Liver (tissue), 3 donors: ENCODE measurements at regions not wholly inside any gene's neighbourhood (a gene's known extent, or its start where the extent isn't known, plus 50 kb on each side); places are given as distances from the start of the nearest gene placed in this dataset.

Experiments used
- ATF3 ChIP-seq: IDR thresholded peaks from 2 replicates; pipeline ENCODE4 v1.6.1; 2016; ENCODE audit warnings: antibody characterized with exemption
- CTCF ChIP-seq: fragments of 150-350 bp; IDR thresholded peaks from 2 replicates; pipeline ENCODE4 v1.5.1; 2017; ENCODE audit warnings: improper control_type of control experiment, low read depth, low read length; ENCODE audit not compliant: missing input control
- EGR1 ChIP-seq, 2 donors: IDR thresholded peaks; 2 replicates each; pipeline ENCODE4 v1.6.1; 2016 to 2018; ENCODE audit warnings: antibody characterized with exemption in 2 of 2, low read depth in 2 of 2
- FOXA1 ChIP-seq: IDR thresholded peaks from 2 replicates; pipeline ENCODE4 v1.6.1; 2016; ENCODE audit warnings: antibody characterized with exemption
- GABPA ChIP-seq, 2 donors: IDR thresholded peaks in 1 of 2; conservative IDR thresholded peaks in 1 of 2; 2 replicates each; pipeline ENCODE4 v1.6.1; 2016; ENCODE audit warnings: antibody characterized with exemption in 2 of 2, mild to moderate bottlenecking in 1 of 2, moderate library complexity in 1 of 2
- JUND ChIP-seq, 2 donors: IDR thresholded peaks; 2 replicates each; pipeline ENCODE4 v1.6.1; 2016; ENCODE audit warnings: antibody characterized with exemption in 2 of 2
- MAX ChIP-seq: IDR thresholded peaks from 2 replicates; pipeline ENCODE4 v1.6.1; 2016; ENCODE audit warnings: antibody characterized with exemption
- RAD21 ChIP-seq, 2 donors: IDR thresholded peaks; 2 replicates each; pipeline ENCODE4 v1.6.1; 2016; ENCODE audit warnings: antibody characterized with exemption in 2 of 2, mild to moderate bottlenecking in 2 of 2
- REST ChIP-seq: IDR thresholded peaks from 2 replicates; pipeline ENCODE4 v1.6.1; 2016; ENCODE audit warnings: antibody characterized with exemption, mild to moderate bottlenecking
- RXRA ChIP-seq, 2 donors: IDR thresholded peaks; 2 replicates each; pipeline ENCODE4 v1.6.1; 2017 to 2018; ENCODE audit warnings: antibody characterized with exemption in 2 of 2, mild to moderate bottlenecking in 1 of 2
- TAF1 ChIP-seq: conservative IDR thresholded peaks from 2 replicates; pipeline ENCODE4 v1.6.1; 2016; ENCODE audit warnings: antibody characterized with exemption, mild to moderate bottlenecking
- YY1 ChIP-seq: IDR thresholded peaks from 2 replicates; pipeline ENCODE4 v1.6.1; 2016; ENCODE audit warnings: antibody characterized with exemption, mild to moderate bottlenecking
- ZBTB33 ChIP-seq: IDR thresholded peaks from 2 replicates; pipeline ENCODE4 v1.6.1; 2016; ENCODE audit warnings: antibody characterized with exemption
- donor health status: healthy.
- donor health status: healthy.

- TF ChIP-seq YY1 = no peak
- no peak for TF ChIP-seq RAD21 (IDR thresholded peaks at IDR 0.05)
- no peak for TF ChIP-seq CTCF
- no peak for TF ChIP-seq FOXA1
- no peak for TF ChIP-seq ATF3
- no peak for TF ChIP-seq TAF1
- TF ChIP-seq RXRA (IDR thresholded peaks at IDR 0.05) = no peak
- no peak for TF ChIP-seq GABPA (IDR thresholded peaks at IDR 0.05 in 1 of 2, conservative IDR thresholded peaks at IDR 0.05 in 1 of 2)
- TF ChIP-seq EGR1 (IDR thresholded peaks at IDR 0.05; ENCODE audit: low read depth in 2 of 2) = no peak
- TF ChIP-seq MAX = no peak
- no peak for TF ChIP-seq REST
- no peak for TF ChIP-seq ZBTB33
- no peak for TF ChIP-seq JUND (IDR thresholded peaks at IDR 0.05)
Observed at GRCh38 chr1:208759255-208759654, 515.1 kb upstream of the PLXNA2 start.
